GM13976 (cell line): ENCODE measurements at regions not wholly inside any gene's neighbourhood (a gene's known extent, or its start where the extent isn't known, plus 50 kb on each side); places are given as distances from the start of the nearest gene placed in this dataset.

Experiments used
- DNase-seq: peaks from one replicate; pipeline ENCODE4 v3.0.0; 2012; ENCODE audit warnings: low spot score
- CTCF ChIP-seq: IDR thresholded peaks from 2 replicates; pipeline ENCODE4 v1.5.1; 2012; ENCODE audit warnings: borderline replicate concordance, mild to moderate bottlenecking; ENCODE audit not compliant: insufficient read depth; ENCODE audit errors: extremely low read depth, missing control alignments, control extremely low read depth
- in situ Hi-C: fragments of 300-500 bp; cut with MboI; formaldehyde crosslinking; loops from one replicate; pipeline ENCODE4 v1.12.0; 2022; ENCODE audit warnings: low sequenced_read_pairs, mixed read lengths, inconsistent platforms; ENCODE audit not compliant: unreplicated experiment

- no peak for DNase-seq
- in situ Hi-C loops: no loop called here
- TF ChIP-seq CTCF: no peak
Observed at GRCh38 chr20:7695051-7695495, 245.2 kb downstream of the HAO1 start.

GRCh38 chr20:7695635-7696034 is 244.6 kb downstream of the HAO1 start:
- in situ Hi-C loops: no loop called here
- TF ChIP-seq CTCF: no peak
- DNase-seq: no peak

- DNase-seq: no peak
- no peak for TF ChIP-seq CTCF
- in situ Hi-C loops: no loop called here
Observed at GRCh38 chr20:7696311-7696710, 243.9 kb downstream of the HAO1 start.

GRCh38 chr20:7702141-7702540 is 238.1 kb downstream of the HAO1 start:
- no peak for TF ChIP-seq CTCF
- in situ Hi-C loops: no loop called here
- DNase-seq: no peak

- in situ Hi-C loops: no loop called here
- DNase-seq: no peak
Observed at GRCh38 chr20:7703551-7703961, 236.7 kb downstream of the HAO1 start.

GRCh38 chr20:7703996-7704395 is 236.3 kb downstream of the HAO1 start:
- no peak for TF ChIP-seq CTCF
- in situ Hi-C loops: no loop called here
- no peak for DNase-seq

More at GRCh38 chr20:7703551-7703961, 236.7 kb downstream of the HAO1 start:
- no peak for TF ChIP-seq CTCF

GRCh38 chr20:7708112-7708511 is 232.1 kb downstream of the HAO1 start:
- in situ Hi-C loops: no loop called here
- DNase-seq: no peak
- no peak for TF ChIP-seq CTCF
